HG02870 (cell line): ENCODE measurements at regions not wholly inside any gene's neighbourhood (a gene's known extent, or its start where the extent isn't known, plus 50 kb on each side); places are given as distances from the start of the nearest gene placed in this dataset.
"Not testable (repeated sequence)": the region's sequence is repeated elsewhere in the genome, so short reads cannot be mapped to it uniquely, and the experiment has no call there.

Source experiments
- ATAC-seq: cut with Tn5 transposase; IDR thresholded peaks from one replicate; pipeline ENCODE4 v1.9.1; 2021; ENCODE audit warnings: mild to moderate bottlenecking, moderate library complexity; ENCODE audit not compliant: unreplicated experiment

DNA sequence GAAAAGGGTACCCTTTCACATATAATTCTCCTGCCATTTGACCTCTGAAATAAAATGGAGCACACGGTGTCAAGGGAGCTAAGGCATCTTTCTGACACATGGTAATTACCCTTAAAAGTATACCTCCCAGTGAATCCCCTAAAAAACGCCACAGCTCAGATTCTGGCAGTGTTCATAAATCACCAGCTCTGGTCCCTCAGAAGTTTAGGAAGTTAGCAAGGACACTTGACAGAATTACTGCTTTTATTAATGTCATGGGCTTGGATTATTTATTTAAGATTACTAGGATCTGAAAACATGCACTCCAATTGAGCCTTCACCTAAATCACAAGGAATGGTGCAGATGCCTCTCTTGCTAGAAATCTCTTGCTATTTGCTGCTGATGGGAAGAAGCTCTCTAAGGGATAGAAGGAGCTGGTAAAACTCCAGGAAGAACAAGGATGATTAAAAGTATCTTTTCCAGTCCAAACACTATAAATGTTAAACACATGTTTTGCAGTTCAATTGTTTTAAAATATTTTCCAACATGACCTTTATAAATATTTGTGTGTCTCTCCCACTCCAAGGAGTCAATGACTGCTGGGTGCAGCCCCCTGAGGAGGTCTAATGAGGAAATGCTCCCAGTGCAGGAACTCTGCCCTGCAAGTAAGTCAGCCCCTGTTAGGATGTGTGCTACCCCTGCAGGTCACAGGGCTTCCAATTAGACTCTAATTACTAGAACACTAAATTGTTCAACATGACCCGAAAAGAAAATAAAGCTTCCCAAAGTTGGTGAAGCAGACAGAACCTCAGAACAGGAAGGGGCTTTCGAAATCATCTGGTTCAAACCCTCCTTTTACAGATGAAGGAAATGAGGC lies 230.3 kb downstream of the TFAP2A start:
- ATAC-seq = no peak

DNA sequence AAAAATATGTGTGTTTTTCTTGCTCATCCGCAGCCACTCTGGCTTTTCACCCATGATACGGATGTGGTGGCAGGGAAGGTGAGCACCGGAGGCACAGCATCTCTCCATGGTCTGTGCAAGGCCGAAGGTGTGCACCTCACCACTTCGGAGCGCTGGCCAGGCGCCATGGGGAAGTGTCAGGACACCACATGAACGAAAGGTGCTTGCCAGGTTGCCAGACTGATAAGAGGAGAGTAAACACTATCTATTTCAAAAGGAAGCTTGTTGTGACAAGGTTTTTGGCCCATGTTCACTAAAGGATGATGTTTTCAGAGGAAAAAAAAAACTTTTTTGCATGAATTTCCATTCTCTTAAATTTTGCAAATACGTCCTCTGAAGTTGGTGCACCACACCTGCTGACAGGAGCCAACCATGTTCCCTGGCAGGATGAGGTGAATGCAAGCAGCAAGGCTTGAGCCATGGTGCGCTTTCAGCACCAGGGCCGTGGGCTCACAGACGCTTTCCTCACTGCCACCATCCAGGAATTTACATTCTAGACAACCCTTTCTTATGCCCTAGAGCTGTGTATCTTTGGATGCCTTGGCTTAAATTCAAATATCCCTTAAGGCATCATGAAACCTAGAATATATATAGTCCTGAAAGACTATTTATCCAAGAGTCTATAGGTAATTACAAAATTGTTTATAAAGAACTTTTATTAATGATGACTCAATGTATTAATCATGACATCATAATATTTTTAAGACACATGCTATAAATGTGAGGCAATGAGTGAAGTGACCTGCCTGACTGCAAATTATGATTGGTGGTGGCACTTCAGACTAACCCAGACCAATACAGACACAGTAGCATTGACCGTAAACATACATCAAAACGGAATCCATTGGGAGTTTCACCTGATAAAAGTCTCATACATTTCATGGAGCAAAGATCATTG lies 234.5 kb downstream of the TFAP2A start:
- no peak for ATAC-seq

DNA sequence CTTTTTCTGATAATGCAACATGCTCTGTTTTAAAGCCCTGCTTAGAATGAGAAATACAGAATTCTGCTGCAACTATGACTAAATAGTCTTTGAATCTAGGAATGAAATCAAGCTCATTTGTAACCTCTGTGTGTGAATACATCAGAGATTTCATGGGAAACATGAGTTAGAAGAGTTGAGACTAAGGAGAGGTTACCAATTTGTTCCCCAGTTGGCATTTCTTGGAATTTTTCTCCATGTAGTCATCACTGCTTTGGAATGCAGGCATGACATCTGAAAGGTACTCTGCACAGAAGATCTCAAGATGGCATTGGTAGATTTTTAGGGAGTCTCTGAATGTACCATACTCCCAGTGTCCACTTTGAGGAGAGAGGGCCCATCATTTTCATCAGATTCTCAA lies 237.2 kb downstream of the TFAP2A start:
- ATAC-seq = no peak

DNA sequence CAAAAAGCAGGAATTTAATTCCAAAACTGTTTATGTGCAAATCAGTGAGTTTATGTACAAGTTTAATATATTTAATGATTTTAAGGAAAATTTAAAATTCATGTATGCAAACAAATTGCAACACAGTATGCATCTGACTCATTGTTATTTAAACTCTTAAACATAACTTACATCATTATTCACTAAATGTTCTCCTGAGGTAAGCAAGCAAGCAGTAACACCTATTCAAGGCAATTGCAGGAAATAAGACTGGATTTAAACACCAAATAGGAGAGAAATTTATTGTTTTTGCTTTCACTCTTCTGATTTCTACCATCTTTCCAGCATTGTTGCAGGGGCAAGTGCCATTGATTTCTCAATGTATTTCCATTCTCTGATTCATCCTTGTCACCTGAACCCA lies 239.5 kb downstream of the TFAP2A start:
- ATAC-seq = no peak

DNA sequence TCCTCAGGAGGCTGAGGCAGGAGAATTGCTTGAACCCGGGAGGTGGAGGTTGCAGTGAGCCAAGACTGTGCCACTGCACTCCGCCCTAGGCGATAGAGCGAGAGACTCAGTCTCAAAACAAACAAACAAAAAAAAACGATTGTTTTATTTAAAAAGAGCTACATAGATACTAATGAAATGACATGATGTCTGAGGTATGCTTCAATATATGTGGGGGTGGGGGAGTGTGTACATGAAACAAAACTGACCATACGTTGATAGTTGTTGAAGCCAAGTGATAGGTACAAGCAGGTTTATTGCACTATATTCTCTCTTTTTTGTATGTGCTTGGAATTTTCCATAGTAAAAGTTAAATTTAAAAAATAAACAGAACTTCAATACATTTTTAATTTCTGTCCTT lies 240.1 kb downstream of the TFAP2A start:
- ATAC-seq = no peak

DNA sequence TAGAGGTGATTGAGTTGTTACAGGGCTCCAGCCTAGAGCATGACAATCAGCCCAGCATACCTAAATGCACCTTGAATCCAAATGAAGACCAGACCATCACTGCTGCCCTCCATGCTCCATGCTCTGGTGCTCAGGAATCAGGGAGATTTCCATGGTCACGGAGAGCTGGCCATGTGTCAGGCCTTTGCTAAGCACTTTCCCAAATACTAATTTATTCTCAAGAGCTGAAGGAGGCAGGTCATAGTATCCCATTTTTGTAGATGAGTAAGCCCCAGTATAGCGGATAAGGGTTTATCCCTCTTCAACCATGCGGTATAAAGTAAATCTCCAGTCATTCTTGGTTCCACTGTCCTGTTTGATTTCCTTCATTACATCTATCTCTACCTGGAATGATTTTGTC lies 240.8 kb downstream of the TFAP2A start:
- no peak for ATAC-seq

DNA sequence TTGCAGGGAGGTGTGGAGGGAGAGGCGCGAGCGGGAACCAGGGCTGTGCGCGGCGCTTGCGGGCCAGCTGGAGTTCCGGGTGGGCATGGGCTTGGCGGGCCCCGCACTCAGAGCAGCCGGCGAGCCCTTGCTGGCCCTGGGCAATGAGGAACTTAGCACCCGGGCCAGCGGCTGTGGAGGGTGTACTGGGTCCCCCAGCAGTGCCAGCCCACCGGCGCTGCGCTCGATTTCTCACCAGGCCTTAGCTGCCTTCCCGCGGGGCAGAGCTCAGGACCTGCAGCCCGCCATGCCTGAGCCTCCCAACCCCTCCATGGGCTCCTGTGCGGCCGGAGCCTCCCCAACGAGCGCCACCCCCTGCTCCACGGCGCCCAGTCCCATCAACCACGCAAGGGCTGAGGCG lies 243.2 kb downstream of the TFAP2A start:
- not testable (repeated sequence) for ATAC-seq

DNA sequence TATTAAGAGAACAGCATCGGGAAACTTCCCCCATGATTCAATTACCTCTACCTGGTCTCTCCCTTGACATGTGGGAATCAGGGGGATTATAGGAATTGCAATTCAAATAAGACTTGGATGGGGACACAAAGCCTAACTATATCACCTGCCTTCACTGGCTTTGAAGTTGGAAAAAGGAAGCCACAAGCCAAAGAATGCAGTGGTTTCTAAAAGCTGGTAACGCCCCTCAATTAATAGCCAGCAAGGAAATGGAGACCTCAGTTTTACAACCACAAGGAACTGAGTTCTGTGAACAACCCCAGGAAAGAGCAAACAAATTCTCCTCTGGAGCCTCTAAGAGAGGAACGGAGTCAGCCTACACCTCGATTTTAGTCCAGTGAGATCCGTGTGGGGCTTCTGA lies 244.1 kb downstream of the TFAP2A start:
- no peak for ATAC-seq

DNA sequence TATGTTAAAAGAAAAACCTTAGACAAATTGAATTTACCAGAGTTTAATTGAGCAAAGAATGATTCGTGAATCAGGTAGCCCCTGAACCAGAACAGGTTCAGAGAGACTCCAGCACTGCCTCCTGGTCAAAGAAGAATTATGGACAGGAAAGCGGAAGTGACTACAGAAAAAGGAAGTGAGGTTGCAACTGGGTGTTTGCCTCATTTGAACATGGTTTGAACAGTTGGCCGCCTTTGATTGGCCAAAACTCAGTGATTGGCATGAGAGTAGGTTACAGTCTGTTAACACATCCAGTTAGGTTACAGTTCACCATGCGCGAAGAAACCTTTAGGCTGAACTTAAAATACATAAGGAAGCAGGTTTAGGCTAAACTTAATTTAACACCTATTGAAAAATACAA lies 248.8 kb downstream of the TFAP2A start:
- no peak for ATAC-seq

DNA sequence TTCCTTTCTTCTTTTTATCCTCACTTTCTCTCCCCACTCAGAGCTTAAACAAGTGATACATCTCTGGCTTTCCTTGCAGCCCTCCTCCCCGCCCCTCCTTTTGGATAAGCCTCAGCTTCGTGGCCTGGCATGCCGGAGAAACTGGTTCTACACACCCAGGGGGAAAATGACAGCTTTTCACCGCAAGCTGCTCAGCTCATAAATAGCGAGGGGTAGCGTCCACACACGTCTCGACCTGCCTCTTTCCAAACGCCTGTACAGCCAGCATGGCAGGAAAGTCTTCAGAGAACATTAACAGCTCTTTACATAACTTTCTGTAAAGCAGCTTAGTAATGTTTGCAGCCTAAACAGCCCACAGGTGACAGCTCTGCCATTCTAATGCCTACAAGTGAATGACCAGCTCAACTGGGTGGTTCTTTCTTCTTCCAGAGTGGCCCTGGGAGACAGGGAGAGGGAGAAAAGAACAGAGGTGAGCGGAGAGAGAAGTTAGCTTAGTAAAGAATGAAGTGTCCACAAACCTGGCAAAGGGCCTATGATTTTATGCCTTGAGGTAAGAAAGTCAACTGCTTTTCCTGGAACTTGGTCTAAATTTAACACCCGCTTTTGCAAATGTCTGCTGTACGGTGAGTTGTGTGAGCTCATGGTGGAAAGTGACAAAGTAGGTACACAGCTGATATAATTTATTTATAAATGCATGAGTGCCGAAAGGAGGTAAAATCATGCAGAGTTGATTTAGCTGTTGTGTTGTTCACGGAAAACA lies 251.5 kb downstream of the TFAP2A start:
- no peak for ATAC-seq

DNA sequence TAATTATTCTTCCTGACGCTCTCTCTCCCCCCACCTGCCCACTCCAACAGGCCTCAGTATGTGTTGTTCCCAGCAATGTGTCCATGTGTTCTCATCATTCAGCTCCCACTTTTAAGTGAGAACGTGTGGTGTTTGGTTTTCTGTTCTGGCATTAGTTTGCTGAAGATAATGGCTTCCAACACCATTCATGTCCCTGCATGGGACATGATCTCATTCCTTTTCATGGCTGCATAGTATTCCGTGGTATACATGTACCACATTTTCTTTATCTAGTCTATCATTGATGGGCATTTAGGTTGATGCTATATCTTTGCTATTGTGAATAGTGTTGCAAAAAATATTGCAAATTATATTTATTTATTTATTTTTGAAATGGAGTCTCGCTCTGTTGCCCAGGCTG lies 258.0 kb downstream of the TFAP2A start:
- ATAC-seq = no peak

DNA sequence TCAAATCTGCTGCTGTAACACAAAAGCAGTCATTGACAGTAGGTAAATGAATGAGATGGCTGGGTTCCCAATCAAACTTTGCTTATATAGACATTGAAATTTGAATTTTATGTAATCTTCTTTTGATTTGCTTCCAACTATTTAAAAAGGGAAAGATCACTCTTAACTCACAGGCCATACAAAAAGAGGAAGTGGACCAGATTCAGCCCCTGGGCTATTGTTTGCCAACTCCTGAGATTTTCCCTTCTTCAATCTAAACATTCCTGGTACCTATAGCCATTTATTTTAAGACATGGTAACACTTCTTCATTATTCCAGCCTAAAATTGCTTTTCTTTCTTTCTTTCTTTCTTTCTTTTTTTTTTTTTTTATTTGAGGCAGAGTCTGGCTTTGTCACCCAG lies 260.6 kb downstream of the TFAP2A start:
- ATAC-seq = no peak

DNA sequence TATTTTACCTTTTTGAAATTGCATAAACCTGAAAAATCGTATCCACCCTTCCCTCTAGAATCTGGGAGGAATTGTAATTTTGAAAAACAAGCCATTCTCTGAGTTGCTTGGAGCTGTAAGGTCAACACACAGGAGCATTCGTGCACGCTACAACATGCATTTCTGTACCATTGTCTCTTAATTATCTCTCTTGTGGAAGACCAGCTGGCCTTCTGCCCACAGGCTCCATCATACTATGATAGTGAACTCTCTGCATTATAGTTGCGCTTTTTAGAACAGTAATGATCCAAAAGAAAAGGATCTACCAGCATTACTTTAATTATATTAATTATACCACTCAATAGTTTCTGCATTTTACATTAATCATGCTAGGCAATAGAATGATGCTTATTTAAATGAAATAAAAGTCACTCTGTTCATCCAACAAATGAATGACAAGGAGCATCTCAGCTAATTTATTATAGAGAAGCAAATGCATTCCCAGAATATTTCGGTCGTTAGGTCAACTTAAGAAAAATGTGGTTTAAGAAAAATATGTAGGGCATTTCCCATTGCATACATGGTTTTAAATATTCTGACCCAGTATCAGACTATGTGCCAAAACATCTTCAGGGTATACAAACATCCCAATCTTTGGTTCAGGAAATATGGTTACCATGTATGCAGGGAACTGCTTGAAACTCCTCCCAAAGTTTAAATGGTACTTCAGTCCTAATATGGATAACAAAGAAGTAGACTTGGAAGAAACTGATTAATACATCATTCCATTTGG lies 263.5 kb downstream of the TFAP2A start:
- ATAC-seq = no peak

DNA sequence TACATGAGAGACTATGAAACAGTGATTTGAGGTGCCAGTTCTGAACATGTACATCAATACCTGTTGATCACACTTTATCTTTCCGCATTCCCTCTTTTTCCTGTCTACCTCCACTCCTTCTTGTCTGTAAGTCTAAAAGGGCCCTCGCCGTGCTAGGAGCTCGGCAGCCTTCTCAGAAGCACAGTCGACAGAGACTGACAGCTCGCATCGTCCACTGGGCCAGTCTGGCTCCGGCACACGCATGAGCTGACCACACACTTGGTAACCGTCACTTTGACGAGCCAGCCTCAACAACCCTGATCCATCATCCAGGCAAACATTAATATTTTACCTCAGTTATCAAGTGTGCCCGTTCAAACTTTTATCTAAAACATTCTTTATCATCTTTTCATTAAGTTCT lies 265.3 kb downstream of the TFAP2A start:
- no peak for ATAC-seq

DNA sequence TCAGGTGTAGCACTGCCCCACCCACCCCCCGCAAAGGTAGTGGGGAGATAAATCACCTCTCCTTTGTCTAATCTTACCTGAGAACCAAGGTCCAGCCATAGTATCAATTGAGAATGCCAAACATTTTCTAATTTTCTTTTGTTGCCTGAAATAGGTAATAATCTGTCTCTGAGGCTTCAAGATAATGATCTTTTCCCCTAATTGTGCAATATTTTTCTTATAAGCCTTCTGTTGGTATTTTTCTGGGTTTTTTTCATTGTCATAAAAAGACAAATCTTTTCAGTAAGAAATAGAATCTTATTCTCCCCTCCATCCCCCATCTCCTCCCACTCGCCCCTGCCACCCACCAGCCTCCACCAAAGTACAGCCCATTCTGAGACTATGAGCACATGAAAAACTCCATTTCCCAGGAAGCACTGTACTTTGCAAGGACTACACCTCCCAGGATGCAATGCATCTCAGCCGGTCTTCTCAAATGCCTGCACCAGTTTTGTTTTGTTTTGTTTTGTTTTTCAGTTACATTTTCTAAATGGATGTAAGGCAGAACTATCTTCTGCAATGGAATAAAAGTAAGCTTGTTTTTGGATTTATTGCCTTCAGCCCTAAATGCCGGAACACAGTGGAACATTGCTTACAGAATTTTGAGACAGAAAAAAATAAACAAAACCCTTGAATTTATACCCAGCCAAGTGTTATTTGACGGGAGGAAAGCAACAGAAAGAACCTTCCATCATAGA lies 268.0 kb downstream of the TFAP2A start:
- peak; percentile 99 for ATAC-seq

DNA sequence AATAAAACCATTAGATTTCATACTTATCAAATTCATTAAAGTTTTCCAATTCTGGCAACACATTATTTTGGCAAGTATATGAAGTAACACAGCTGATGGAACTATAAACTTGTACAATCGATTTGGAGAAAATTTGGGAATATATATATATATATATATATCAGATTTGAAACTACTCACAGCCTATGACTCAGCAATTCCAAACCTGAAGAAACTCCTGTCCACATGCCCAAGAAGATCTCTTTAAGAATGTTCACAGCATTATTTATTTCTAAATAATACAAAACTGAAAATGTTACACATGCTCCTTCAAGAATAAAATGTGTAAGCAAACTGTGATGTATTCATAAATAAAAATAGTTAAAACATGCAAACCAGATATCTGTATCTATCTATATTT lies 270.1 kb downstream of the TFAP2A start:
- ATAC-seq = no peak

DNA sequence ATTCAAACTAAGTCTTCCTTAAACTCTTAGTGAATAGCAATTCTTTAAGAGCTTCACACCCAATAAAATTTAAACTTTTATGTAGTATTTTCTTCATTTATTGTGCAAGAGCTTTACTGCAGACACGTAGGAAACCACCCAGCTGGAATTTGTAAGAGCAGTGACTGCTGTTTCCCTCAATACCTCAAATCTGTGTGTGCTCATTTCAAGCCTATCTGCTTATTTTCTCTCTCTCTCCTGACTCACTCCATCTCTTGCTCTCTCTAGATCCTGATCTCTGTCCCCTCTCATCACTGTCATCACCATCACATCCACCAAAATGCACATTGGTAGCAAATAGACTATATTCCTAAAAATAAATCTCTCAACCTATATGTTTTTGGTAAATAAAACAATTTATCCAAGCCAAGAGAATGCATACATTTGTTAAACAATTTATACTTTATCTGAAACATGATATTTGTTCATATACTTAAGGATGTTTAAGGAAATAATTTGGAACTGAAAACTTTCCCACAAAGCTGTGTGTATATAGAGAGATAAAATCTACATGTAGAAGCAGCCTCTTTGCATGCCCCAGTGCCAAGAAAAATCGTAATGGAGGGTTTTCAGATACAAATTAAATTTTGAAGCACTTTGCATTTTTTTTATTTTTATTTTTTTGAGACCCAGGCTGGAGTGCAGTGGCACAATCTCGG lies 273.0 kb downstream of the TFAP2A start:
- ATAC-seq = no peak

DNA sequence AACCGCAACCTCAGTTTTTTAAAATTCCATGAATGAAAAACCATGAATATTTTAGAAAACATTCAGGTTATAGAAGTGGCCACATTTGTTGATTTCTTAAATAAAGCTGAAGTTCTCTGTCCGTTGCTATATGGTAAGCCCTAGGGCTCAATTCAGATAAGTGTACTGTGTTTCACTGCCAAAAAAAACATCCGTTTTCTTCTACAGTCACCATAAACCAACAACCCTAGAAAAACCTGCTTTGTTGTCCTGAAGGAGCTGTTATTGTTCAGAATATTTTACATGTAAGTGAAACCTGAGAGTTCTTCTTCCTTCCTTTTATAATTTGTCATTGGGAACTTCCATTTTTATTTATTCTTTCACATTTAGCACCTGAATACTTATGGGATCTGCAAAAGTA lies 274.1 kb downstream of the TFAP2A start:
- no peak for ATAC-seq

DNA sequence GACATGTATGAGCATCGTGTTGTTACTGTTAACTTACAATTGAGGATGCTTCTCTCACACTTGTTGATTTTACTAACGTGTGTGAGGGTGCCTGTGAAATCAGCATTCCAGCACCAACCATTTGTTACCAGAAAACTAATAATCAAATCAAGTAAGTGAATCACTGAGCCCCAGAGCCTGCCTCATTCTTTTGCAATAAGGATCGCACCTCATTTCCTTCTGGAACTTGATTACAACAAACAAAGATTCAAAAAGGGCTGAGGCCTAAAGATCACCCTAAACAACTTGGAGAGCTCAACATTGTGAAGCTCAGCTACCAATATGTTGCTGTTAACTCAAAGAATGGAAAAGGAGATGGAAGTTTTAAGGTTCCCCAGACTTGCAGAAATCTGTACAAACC lies 274.7 kb downstream of the TFAP2A start:
- no peak for ATAC-seq
